LHCN-M2 (cell line): ENCODE measurements at regions not wholly inside any gene's neighbourhood (a gene's known extent, or its start where the extent isn't known, plus 50 kb on each side); places are given as distances from the start of the nearest gene placed in this dataset.

ENCODE experiments used
- DNase-seq: peaks from one replicate; pipeline ENCODE4 v3.0.0-alpha.2; 2012; ENCODE audit warnings: low read depth

- no peak for DNase-seq
These were observed 255.7 kb upstream of the RPS6KA3 start for GRCh38 chrX:20522420-20522819.

- peak; percentile 45 for DNase-seq
These were observed 254.5 kb upstream of the RPS6KA3 start for GRCh38 chrX:20521222-20521621.

GRCh38 chrX:20519826-20520225 is 253.1 kb upstream of the RPS6KA3 start:
- DNase-seq = no peak

- DNase-seq = no peak
These were observed 252.4 kb upstream of the RPS6KA3 start for GRCh38 chrX:20519146-20519545.

DNA sequence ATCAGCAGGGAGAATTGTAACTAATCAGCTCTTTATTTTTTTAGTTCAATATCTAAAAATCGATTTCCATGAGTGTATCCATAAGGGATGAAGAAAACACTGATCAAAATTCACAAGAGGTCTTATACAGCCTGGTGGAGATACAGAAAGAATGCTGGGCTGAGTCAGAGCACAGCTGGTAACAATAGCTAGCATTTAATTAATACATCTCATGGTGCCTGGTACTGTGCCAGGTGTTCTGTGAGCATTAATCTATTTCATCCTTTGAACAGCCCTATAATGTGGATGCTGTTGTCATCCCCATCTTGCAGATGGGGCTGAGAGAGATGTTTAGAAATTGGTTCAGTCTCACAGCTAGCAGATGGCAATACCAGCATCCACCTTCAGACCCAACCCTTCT is 250.9 kb upstream of the RPS6KA3 start:
- no peak for DNase-seq

- peak; percentile 87 for DNase-seq
These were observed 249.2 kb upstream of the RPS6KA3 start for GRCh38 chrX:20515841-20516461.

DNA sequence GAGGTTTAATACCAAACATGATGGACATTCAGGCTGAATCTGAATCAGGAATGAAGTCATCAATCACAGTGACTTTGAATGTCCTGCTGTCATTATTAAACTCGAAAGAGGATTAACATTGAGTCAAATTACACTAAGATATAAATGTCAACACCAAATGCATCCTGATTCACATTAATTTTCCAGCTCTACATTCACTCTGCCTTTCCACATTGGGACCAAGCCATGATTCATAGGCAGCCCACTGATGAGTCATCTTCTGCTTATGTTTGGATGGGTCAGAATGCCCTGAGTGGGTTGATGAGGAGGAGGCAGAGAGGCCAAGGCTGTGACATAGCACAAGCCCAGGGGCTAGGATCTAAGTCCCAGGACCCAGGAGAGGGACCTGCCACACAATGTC is 247.6 kb upstream of the RPS6KA3 start:
- peak; percentile 86 for DNase-seq

DNA sequence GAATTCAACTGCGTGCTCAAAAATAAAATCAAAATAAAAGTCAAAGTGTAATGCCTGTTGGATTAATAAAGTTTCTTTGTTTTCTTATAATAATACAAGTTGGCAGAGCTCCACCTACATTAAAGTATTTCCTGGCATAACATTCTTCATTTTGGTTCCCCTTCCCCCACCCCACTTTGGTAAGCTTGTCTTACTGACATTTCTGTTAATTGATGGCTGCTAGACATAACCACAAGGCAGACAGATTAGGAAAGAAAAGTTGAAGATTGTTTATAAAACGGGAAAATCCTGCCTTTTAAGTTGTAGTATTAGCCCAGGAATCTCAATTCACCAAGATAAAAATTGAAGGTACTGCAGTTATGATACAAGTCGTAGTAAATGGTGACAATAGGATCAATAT is 246.5 kb upstream of the RPS6KA3 start:
- no peak for DNase-seq

DNA sequence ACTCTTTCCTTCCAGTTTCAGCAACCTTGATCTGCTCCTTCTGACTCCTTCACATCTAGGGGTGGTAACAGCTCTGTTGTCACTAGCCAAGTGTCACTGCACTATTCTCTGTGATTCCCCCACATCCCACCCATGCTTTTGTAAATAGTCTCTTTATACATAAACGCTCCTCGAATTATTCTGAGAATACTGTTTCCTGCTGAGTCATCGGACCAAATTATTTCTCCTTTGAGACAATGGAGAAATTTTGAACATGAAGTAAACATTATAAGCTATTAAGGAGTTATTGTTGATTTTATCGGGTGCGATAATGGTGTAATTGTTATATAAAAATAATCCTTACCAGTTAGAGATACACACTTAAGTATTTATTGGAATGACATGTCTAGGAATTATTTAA is 245.1 kb upstream of the RPS6KA3 start:
- no peak for DNase-seq

DNA sequence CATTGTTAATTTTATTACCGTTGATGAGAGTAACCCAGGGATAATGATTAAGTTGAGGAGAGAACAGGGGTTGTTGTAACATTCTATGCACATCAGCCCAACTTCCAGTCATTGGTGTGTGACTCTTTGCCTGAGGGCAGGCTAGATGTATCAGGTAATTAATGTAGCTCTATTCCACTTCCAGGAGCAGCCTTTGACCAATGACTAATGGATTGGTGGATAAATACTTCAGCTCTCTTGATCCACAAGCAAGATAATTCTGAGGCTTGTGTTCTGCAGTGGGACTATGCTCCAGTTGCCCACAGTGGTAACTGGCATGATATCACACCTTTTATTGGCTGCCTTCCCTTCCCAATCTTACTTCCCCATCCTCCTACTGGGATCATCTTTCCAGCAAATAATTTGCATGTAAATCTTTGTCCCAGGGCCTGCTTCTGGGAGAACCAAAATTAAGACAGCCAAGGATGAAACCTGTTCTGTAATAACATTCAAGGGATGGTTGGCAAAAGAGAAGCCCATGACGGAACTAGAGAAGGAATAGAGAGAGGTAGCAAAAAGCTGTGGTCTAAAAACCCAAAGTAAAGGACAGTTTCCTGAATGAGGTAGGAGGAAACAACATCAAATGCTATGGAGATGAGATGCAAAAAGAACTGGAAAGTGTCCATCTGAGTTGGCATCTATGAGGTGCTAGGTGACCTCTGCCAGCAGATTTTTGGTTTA is 241.4 kb upstream of the RPS6KA3 start:
- DNase-seq = no peak

DNA sequence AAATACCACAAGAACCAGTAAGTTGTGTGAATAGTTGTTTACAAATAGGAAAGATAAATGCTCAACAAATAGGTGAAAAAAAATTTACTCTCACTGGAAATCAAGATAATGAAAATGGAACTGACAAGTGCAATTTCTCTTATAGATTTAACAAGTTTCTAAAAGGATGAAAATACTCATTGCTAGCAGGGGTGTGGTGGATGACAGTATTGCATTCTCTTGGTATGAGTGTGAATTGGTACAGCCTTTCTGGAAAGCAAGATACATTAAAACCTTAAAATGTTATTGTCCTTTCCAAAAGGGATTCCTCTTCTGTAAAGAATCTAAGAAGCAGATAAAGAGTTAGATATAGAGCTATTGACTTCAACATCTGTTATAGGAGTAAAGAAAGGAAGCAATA is 240.0 kb upstream of the RPS6KA3 start:
- no peak for DNase-seq

- DNase-seq = no peak
These were observed 234.2 kb upstream of the RPS6KA3 start for GRCh38 chrX:20500949-20501348.

DNA sequence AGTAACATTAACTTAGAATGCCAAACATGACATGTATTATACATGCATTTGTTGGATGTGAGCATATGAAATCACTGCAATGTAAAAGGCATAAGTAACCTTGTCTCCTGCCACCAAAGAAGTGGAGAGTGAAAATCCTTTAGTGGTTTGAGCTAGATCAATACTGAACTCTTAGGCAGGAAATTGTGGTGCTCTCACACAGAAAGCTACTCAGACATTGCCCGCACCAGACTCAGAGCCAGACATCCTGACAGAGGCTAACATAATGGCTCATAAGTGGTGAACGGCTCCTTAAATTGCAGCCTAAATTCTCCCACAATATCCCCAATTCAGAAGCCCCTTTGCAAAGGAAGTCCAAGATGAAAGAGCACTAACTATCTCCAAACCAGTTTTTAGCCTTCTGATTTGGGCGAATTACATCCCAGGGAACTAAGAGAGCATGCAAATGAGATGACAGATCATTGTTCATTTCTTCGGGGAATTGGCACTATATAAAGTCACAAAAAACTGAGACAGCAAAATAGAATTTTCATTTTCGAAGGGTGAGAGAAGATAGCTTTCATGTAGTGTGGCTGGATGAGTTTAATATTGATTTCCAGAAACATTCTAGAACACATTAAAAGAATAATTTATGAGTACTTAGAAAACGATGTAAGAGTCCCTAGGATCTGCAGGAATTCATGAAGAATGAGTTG is 233.6 kb upstream of the RPS6KA3 start:
- no peak for DNase-seq

GRCh38 chrX:20499763-20500162 is 233.1 kb upstream of the RPS6KA3 start:
- no peak for DNase-seq

DNA sequence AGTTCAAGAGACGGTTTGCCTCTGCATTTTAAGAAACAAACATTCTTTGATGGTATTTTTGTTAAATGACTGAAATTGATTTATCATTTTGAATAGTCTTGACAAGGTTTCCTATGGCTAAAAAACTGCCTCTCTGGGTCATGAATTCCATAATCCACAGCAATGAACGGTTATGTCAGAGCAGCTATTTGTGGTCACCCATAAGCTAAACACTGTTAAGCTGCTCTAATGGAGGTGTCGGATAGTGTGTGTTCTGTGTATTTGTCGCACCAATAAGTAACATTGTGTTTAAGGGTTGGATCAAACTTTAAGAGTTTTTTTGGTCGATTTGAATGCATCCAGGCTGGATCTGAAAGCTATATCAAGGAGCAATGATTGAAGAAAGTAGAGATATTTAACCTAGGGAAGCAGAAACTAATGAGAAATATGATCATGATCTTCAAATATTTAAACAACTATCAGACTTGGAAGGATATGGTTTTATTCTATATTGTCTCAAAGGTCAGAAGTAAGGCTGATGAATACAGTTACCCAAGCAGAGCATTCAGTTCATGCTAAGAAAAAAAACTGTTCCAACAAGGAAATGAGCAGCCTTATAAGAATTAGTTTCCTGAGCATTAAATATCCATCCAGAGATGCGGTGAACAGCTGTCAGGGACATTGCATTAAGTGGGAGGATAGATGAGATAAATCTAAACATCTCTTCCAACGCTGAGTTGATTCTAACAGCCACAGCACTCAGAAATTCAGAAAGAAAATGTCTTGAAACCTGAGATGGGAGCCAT is 232.3 kb upstream of the RPS6KA3 start:
- DNase-seq = peak; percentile 24

DNA sequence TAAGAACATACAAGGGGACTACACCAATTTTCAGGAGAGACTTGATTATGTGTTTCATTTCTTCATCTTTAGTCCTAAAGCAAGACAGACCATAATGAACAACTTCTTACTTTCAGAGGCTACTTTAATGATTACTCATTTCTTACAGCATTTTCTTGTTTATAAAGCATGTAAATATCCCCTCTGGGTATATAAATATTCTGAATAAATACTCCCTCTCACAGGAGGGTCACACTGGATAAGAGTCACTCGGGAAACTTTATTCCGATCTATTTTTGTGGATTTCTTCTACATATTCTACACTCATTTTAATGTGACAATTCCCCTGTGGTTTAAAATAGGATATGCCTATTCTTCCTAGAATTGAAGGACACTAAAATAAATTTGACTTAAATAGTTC is 228.9 kb upstream of the RPS6KA3 start:
- DNase-seq = no peak

GRCh38 chrX:20488473-20488872 is 221.8 kb upstream of the RPS6KA3 start:
- no peak for DNase-seq

DNA sequence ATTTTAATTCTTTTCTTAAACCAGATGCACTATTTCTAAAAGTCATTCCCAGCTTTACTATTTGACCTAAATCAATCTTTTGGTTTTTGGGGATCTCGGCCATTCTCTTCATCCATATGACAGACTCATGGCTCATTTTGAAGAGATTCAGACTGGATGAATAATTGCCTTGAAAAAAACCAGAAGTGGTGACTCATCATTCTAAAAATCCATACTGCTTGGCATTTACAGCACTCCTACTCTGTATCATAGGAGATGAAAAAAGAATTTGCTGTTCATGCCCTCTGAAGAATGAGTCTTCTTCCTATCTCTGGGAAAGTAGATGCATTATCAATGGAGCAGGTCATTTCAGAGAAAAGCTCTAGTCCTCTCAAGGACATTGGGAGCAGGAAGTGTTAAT is 220.5 kb upstream of the RPS6KA3 start:
- peak; percentile 30 for DNase-seq

DNA sequence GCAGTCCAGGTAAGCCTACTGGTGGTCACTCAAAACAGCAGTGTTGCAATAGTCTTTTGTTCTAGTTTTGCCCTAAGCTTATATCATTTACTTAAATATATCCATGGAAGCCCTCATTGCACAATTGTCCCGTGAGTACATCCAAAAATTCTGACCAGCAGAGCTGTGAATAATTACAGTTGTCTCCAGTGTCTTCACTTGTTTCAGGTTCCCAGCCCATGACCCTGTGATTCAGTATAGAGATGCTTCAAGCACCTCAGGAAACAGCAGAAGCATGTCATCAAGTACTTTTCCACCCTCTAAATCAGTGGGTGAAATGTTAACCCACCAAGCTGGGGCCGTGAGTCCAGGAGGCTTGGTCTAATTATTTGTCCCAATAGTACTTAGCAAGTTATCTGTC is 214.9 kb upstream of the RPS6KA3 start:
- no peak for DNase-seq

DNA sequence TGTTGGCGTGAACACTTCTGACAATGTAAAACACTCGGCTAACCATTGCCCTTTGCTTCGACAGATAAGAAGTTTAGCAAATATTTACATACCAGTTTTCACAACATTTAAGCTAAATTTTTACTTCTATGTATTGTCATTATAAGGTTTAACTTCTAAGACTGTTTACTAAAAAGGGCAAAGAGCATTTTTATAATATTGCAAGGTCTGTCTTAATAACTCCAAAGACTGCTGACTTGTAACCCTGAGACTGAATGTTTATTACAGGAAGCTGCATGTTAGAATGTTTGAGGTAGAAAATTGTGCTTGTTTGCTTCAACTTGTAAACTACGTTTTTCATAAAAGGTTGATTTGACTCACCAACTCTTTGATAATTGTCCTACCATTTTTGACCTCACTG is 213.2 kb upstream of the RPS6KA3 start:
- no peak for DNase-seq

- DNase-seq = no peak
These were observed 212.3 kb upstream of the RPS6KA3 start for GRCh38 chrX:20479048-20479447.

- DNase-seq = no peak
These were observed 211.3 kb upstream of the RPS6KA3 start for GRCh38 chrX:20477836-20478524.
